ENCODE measurements at regions not wholly inside any gene's neighbourhood (a gene's known extent, or its start where the extent isn't known, plus 50 kb on each side); places are given as distances from the start of the nearest gene placed in this dataset.

- no peak for TF ChIP-seq CTCF (IDR thresholded peaks at IDR 0.05)
- no peak for TF ChIP-seq KDM1A (IDR thresholded peaks at IDR 0.05; ENCODE audit: low read depth)
- TF ChIP-seq MYC (IDR thresholded peaks at IDR 0.05; ENCODE audit: borderline replicate concordance, low read length), result no peak
- TF ChIP-seq REST (IDR thresholded peaks at IDR 0.05), result no peak
- TF ChIP-seq ATOH8 (CRISPR knock-in tag; IDR thresholded peaks at IDR 0.05; ENCODE audit: low read depth), result no peak
- no peak for TF ChIP-seq POLR2A (IDR thresholded peaks at IDR 0.05; ENCODE audit: low read length)
- no peak for TF ChIP-seq NR3C1 (IDR thresholded peaks at IDR 0.05)
- no peak for TF ChIP-seq RFX5 (IDR thresholded peaks at IDR 0.05)
- no peak for TF ChIP-seq MAFK (IDR thresholded peaks at IDR 0.05; ENCODE audit: partially characterized antibody)
- TF ChIP-seq EP300 (IDR thresholded peaks at IDR 0.05), result no peak
- no peak for TF ChIP-seq USF2 (IDR thresholded peaks at IDR 0.05)
- TF ChIP-seq RCOR1 (IDR thresholded peaks at IDR 0.05; ENCODE audit: low read depth, low read length), result no peak
Measured at GRCh38 chr2:204279819-204280218, 265.5 kb upstream of the PARD3B start.
